ENCODE measurements at regions not wholly inside any gene's neighbourhood (a gene's known extent, or its start where the extent isn't known, plus 50 kb on each side); places are given as distances from the start of the nearest gene placed in this dataset.

DNA sequence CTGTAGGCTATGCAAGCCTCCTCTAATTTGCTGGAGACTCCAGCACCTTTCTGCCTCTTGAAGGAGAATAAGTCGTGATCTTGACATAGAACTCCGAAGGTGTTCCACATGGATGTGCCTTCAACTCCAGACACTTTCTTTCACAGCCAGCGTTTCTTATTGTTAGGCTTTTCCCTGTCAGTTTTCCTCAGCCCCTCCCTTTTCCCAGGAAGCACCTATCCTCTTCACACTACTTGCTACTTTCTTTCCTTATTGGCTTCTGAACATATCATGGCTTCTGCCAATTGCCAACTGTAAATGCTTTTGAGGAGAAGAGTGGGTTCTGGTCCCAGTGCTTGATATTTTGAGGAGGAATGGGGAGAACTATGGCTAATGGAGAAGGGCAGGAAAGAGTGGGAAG lies 216.3 kb upstream of the PGR start:
- 92% methylated on average over 3 of the region's 3 CpGs; no CpG with 5 or more reads in 1 of the 2 experiments for WGBS, 2 experiments (ENCODE audit: extremely low coverage in 1 of 2, insufficient coverage in 1 of 2, insufficient read length in 1 of 2, insufficient replicate concordance in 2 of 2, low coverage in 1 of 2, low lambda C conversion rate in 2 of 2, missing lambda C conversion rate in 1 of 2)
- H3K9ac ChIP-seq (replicated peaks in 1 of 4; ENCODE audit: extremely low read depth in 1 of 4, low read depth in 3 of 4, low read length in 3 of 4): no peak overlapping the region
- H3K4me2 ChIP-seq (ENCODE audit: insufficient read depth in 1 of 2, low read depth in 2 of 2, low read length in 2 of 2): no peak overlapping the region
- H3K79me2 ChIP-seq (ENCODE audit: control insufficient read depth in 1 of 2, insufficient read depth in 2 of 2, low read length in 2 of 2): no peaks in the 10 kb centered on the region
- H2BK15ac ChIP-seq (ENCODE audit: low read length): no peak overlapping the region
- no peak overlapping the region for H2BK12ac ChIP-seq (ENCODE audit: low read depth, low read length)
- H2AFZ ChIP-seq (ENCODE audit: low read length): no peak overlapping the region
- no peak overlapping the region for H3K56ac ChIP-seq (replicated peaks; ENCODE audit: insufficient read length, low read depth, low read length)
- DNase-seq (ENCODE audit: low read depth in 1 of 2, low spot score in 2 of 2) (no peak), FAIRE-seq (no peak)
- no peak overlapping the region for H4K91ac ChIP-seq (replicated peaks; ENCODE audit: insufficient read length, low read length)
- no peak overlapping the region for H3K18ac ChIP-seq (ENCODE audit: extremely low read depth, low read length)
- H3K4me3 ChIP-seq (ENCODE audit: extremely low read depth in 1 of 4, insufficient read depth in 2 of 4, low read depth in 3 of 4, low read length in 4 of 4): no peak overlapping the region
- no peak overlapping the region for H2BK20ac ChIP-seq (ENCODE audit: low read length)
- no peak overlapping the region for H3K4ac ChIP-seq (replicated peaks; ENCODE audit: insufficient read length, low read depth, low read length)
- H3K9me3 ChIP-seq (ENCODE audit: insufficient read depth in 2 of 2, low read depth in 1 of 2, low read length in 1 of 2): no peaks in the 10 kb centered on the region
- no peak overlapping the region for H4K5ac ChIP-seq (ENCODE audit: insufficient read length, low read depth, low read length)
- ChIA-PET CTCF (ENCODE audit: partially characterized antibody) (no interaction called here), POLR2A (ENCODE audit: partially characterized antibody) (no interaction called here)
- H3K79me1 ChIP-seq (ENCODE audit: low read depth, low read length): no peaks in the 10 kb centered on the region
- no peaks in the 10 kb centered on the region for H3K4me1 ChIP-seq (replicated peaks in 1 of 4; ENCODE audit: control insufficient read depth in 3 of 4, insufficient read depth in 4 of 4, low read length in 3 of 4)
- no peak overlapping the region for H3K14ac ChIP-seq (ENCODE audit: insufficient read length)
- no peak overlapping the region for H2AK5ac ChIP-seq (ENCODE audit: low read depth, low read length)
- no peaks in the 10 kb centered on the region for H4K20me1 ChIP-seq (replicated peaks in 1 of 2; ENCODE audit: control insufficient read depth in 1 of 2, insufficient read depth in 2 of 2, low read length in 2 of 2)
- H3K23ac ChIP-seq (ENCODE audit: insufficient read length): no peak overlapping the region
- H3K27ac ChIP-seq (ENCODE audit: low read depth, low read length): no peak overlapping the region
- H2BK120ac ChIP-seq (replicated peaks; ENCODE audit: low read depth, low read length): no peak overlapping the region
- H3K36me3 ChIP-seq (ENCODE audit: control insufficient read depth in 2 of 4, insufficient read depth in 4 of 4, low read length in 3 of 4): no peaks in the 10 kb centered on the region
- H4K8ac ChIP-seq (ENCODE audit: extremely low read depth, insufficient read depth, low read length): no peak overlapping the region
- no peaks in the 10 kb centered on the region for H3K23me2 ChIP-seq (ENCODE audit: low read depth, low read length)
- no peaks in the 10 kb centered on the region for H3K27me3 ChIP-seq (replicated peaks in 1 of 4; ENCODE audit: control insufficient read depth in 3 of 4, extremely low read depth in 1 of 4, insufficient read depth in 3 of 4, low read length in 3 of 4)
- H2BK5ac ChIP-seq (ENCODE audit: low read depth, low read length): no peak overlapping the region
- TF ChIP-seq HDAC2 (IDR thresholded peaks at IDR 0.05; ENCODE audit: borderline replicate concordance in 1 of 2, low read depth in 2 of 2, low read length in 2 of 2) (no peak), RBBP5 (IDR thresholded peaks at IDR 0.05; ENCODE audit: borderline replicate concordance, low read depth, low read length) (no peak), CREB1 (IDR thresholded peaks at IDR 0.05) (no peak), BACH1 (IDR thresholded peaks at IDR 0.05; ENCODE audit: low read length) (no peak), SUZ12 (IDR thresholded peaks at IDR 0.05; ENCODE audit: low read length) (no peak), NRF1 (IDR thresholded peaks at IDR 0.05; ENCODE audit: low read depth, low read length) (no peak), RXRA (IDR thresholded peaks at IDR 0.05; ENCODE audit: insufficient read depth, low read depth, low read length) (no peak), JUND (IDR thresholded peaks at IDR 0.05; ENCODE audit: low read length) (no peak), SP4 (IDR thresholded peaks at IDR 0.05; ENCODE audit: low read length) (no peak), BRCA1 (IDR thresholded peaks at IDR 0.05; ENCODE audit: low read depth, low read length) (no peak), EP300 (IDR thresholded peaks at IDR 0.05; ENCODE audit: borderline replicate concordance in 1 of 2, low read depth in 2 of 2, low read length in 2 of 2) (no peak), SAP30 (IDR thresholded peaks at IDR 0.05; ENCODE audit: insufficient read depth, insufficient replicate concordance, low read length) (no peak)
- TF ChIP-seq, protein P1, sequence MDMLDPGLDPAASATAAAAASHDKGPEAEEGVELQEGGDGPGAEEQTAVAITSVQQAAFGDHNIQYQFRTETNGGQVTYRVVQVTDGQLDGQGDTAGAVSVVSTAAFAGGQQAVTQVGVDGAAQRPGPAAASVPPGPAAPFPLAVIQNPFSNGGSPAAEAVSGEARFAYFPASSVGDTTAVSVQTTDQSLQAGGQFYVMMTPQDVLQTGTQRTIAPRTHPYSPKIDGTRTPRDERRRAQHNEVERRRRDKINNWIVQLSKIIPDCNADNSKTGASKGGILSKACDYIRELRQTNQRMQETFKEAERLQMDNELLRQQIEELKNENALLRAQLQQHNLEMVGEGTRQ (IDR thresholded peaks at IDR 0.05; ENCODE audit: low read length): no peak
- TF ChIP-seq, protein P2, sequence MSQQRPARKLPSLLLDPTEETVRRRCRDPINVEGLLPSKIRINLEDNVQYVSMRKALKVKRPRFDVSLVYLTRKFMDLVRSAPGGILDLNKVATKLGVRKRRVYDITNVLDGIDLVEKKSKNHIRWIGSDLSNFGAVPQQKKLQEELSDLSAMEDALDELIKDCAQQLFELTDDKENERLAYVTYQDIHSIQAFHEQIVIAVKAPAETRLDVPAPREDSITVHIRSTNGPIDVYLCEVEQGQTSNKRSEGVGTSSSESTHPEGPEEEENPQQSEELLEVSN (IDR thresholded peaks at IDR 0.05): no peak
